KMS-11 (cell line): ENCODE measurements at regions not wholly inside any gene's neighbourhood (a gene's known extent, or its start where the extent isn't known, plus 50 kb on each side); places are given as distances from the start of the nearest gene placed in this dataset.

Source experiments
- H2AFZ ChIP-seq: fragments of 200-600 bp; sonication (generic); 2 replicates; pipeline ENCODE4 v1.6.1; 2016; ENCODE audit warnings: antibody characterized with exemption, mixed run types, low read depth
- H3K27ac ChIP-seq: fragments of 200-600 bp; sonication (generic); 2 replicates; pipeline ENCODE4 v1.6.1; 2016; ENCODE audit warnings: mild to moderate bottlenecking, mixed run types
- H3K27me3 ChIP-seq: fragments of 200-600 bp; sonication (generic); 2 replicates; pipeline ENCODE4 v1.6.1; 2017; ENCODE audit warnings: mild to moderate bottlenecking, low read depth, mixed run types, moderate library complexity; ENCODE audit not compliant: insufficient read depth
- H3K36me3 ChIP-seq: fragments of 200-600 bp; sonication (generic); 2 replicates; pipeline ENCODE4 v1.6.1; 2017; ENCODE audit warnings: mild to moderate bottlenecking, mixed run types; ENCODE audit not compliant: insufficient read depth
- H3K4me1 ChIP-seq: fragments of 200-600 bp; sonication (generic); 2 replicates; pipeline ENCODE4 v1.6.1; 2016; ENCODE audit warnings: mild to moderate bottlenecking, low read depth, mixed run types; ENCODE audit not compliant: poor library complexity, severe bottlenecking
- H3K4me2 ChIP-seq: fragments of 200-600 bp; sonication (generic); 2 replicates; pipeline ENCODE4 v1.7.0; 2016; ENCODE audit warnings: mild to moderate bottlenecking, mixed run types
- H3K4me3 ChIP-seq: fragments of 200-600 bp; sonication (generic); IDR thresholded peaks from 2 replicates; pipeline ENCODE4 v1.6.1; 2017; ENCODE audit warnings: low read depth, low read length, mixed read lengths; ENCODE audit not compliant: insufficient read depth
- H3K79me2 ChIP-seq: fragments of 200-600 bp; sonication (generic); 2 replicates; pipeline ENCODE4 v1.6.1; 2016; ENCODE audit warnings: low read depth, mixed run types; ENCODE audit not compliant: insufficient read depth
- H3K9ac ChIP-seq: fragments of 200-600 bp; sonication (generic); 2 replicates; pipeline ENCODE4 v1.6.1; 2016; ENCODE audit warnings: mild to moderate bottlenecking, mixed run types
- H4K20me1 ChIP-seq: fragments of 200-600 bp; sonication (generic); 2 replicates; pipeline ENCODE4 v1.6.1; 2016; ENCODE audit warnings: mild to moderate bottlenecking, mixed run types; ENCODE audit not compliant: insufficient read depth
- TF ChIP-seq, protein P1 (sequence below): fragments of 200-600 bp; sonication (generic); conservative IDR thresholded peaks from 2 replicates; pipeline ENCODE4 v1.6.1; 2017; ENCODE audit warnings: low read depth, mild to moderate bottlenecking, antibody characterized with exemption, low read length, moderate library complexity, mixed read lengths

DNA sequence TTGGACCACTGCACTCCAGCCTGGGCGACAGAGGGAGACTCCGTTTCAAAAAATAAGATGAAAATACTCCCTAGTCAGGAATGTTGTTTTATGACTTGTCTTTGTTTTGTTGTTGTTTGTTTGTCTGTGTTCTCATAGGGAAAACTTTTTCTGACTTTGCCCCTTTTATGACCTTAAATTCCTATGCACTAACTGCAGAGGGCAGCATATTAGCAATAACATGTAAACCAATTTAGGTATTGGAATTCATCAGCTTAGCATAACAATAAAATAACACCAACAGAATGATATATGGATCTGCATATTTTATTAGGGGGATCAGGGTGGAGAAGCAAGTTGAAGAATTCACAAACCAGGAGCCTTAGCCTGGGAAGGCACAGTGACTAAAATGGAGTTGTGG lies 631.5 kb downstream of the SUCLG1 start:
- no peaks in the 10 kb centered on the region for H4K20me1 ChIP-seq
- TF ChIP-seq, protein P1, sequence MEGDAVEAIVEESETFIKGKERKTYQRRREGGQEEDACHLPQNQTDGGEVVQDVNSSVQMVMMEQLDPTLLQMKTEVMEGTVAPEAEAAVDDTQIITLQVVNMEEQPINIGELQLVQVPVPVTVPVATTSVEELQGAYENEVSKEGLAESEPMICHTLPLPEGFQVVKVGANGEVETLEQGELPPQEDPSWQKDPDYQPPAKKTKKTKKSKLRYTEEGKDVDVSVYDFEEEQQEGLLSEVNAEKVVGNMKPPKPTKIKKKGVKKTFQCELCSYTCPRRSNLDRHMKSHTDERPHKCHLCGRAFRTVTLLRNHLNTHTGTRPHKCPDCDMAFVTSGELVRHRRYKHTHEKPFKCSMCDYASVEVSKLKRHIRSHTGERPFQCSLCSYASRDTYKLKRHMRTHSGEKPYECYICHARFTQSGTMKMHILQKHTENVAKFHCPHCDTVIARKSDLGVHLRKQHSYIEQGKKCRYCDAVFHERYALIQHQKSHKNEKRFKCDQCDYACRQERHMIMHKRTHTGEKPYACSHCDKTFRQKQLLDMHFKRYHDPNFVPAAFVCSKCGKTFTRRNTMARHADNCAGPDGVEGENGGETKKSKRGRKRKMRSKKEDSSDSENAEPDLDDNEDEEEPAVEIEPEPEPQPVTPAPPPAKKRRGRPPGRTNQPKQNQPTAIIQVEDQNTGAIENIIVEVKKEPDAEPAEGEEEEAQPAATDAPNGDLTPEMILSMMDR = no peak
- H3K4me2 ChIP-seq = no peak overlapping the region
- no peak overlapping the region for H3K9ac ChIP-seq
- H3K4me3 ChIP-seq = no peak overlapping the region
- no peaks in the 10 kb centered on the region for H3K4me1 ChIP-seq
- H3K27me3 ChIP-seq = no peaks in the 10 kb centered on the region
- H2AFZ ChIP-seq = no peak overlapping the region
- no peaks in the 10 kb centered on the region for H3K79me2 ChIP-seq
- no peaks in the 10 kb centered on the region for H3K36me3 ChIP-seq
- H3K27ac ChIP-seq = no peak overlapping the region

DNA sequence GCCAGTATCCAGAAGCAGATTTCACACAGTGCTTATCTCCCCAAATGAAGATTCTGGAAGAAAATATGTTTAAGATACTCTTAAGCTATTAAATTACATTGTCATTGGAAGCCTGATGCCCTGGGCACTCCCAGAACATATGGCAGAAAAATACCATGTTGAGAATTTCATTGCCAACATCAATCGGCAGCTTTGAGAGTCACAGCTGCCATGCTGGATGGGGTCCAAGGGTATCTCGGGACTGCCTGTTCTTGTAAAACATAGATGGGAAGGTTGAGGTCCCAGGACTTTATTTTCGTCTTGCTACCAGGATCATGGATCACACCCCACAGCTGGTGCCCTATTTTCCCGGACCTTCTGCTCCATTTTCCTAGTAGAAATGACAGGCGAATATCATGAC lies 632.5 kb downstream of the SUCLG1 start:
- H2AFZ ChIP-seq = no peak overlapping the region
- H3K27ac ChIP-seq = no peak overlapping the region
- H4K20me1 ChIP-seq = no peaks in the 10 kb centered on the region
- no peak overlapping the region for H3K9ac ChIP-seq
- H3K4me1 ChIP-seq = no peaks in the 10 kb centered on the region
- TF ChIP-seq, protein P1 = no peak
- no peak overlapping the region for H3K4me2 ChIP-seq
- no peak overlapping the region for H3K4me3 ChIP-seq
- no peaks in the 10 kb centered on the region for H3K79me2 ChIP-seq
- H3K36me3 ChIP-seq = no peaks in the 10 kb centered on the region
- no peaks in the 10 kb centered on the region for H3K27me3 ChIP-seq

DNA sequence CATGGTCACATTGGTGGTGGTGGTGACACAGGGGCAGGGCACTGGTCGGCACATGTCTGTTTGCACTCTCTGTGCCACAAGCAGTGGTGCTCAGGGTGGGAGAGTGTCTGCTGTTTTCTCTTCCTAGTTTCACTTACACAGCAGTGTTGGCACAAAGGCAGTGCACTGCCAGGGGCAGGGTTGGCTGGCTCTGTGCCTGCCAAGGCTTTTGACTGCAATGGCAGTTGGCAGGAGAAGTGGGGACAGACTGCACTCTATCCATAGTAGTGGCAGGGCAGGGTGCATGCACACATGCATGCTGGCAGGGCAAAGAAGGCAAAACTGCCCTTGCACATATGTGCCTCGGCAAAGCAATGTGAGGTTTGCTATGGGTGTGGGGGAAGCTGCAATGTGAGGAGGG lies 635.9 kb downstream of the SUCLG1 start:
- no peak overlapping the region for H3K27ac ChIP-seq
- no peaks in the 10 kb centered on the region for H3K27me3 ChIP-seq
- H2AFZ ChIP-seq = no peak overlapping the region
- H3K36me3 ChIP-seq = no peaks in the 10 kb centered on the region
- no peak overlapping the region for H3K4me2 ChIP-seq
- no peak overlapping the region for H3K9ac ChIP-seq
- H3K4me3 ChIP-seq = no peak overlapping the region
- TF ChIP-seq, protein P1 = no peak
- no peaks in the 10 kb centered on the region for H3K79me2 ChIP-seq
- H4K20me1 ChIP-seq = no peaks in the 10 kb centered on the region
- no peaks in the 10 kb centered on the region for H3K4me1 ChIP-seq

DNA sequence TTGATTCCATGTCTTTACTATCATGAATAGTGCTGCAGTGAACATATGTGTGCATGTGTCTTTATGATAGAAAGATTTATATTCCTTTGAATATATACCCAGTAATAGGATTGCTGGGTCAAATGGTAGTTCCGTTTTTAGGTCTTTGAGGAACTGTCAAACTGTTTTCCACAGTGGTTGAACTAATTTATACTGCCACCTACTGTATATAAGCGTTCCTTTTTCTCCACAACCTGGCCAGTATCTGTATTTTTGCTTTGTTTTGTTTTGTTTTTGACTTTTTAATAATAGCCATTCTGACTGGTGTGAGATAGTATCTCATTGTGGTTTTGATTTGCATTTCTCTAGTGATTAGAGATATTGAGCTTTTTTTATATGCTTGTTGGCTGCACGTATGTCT lies 641.6 kb downstream of the SUCLG1 start:
- Histone ChIP-seq H3K4me3 (no peak overlapping the region), H3K79me2 (no peaks in the 10 kb centered on the region), H3K9ac (no peak overlapping the region), H3K4me2 (no peak overlapping the region), H3K27ac (no peak overlapping the region), H3K36me3 (no peaks in the 10 kb centered on the region), H3K4me1 (no peaks in the 10 kb centered on the region), H3K27me3 (no peaks in the 10 kb centered on the region), H4K20me1 (no peaks in the 10 kb centered on the region), H2AFZ (no peak overlapping the region)
- TF ChIP-seq, protein P1 = peak; percentile 38

DNA sequence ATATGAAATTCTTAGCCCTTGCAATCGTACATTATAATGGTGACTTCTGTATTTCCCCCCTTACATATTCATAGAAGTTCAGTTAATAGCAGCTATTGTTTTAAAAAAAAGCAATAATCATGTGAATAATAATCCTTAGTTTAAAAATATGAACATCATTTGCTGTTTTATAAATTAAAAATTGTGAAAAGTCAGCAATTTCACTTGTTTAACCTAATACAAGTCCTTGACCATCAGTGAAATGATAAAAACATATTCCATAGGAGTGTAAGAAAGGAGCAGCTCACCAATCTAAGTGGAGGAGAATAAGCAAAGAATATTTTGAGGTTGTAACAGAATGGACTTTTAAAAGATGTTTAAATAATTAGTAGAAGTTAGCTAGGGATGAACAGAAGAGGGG lies 650.2 kb downstream of the SUCLG1 start:
- no peak overlapping the region for H3K9ac ChIP-seq
- no peaks in the 10 kb centered on the region for H3K4me1 ChIP-seq
- no peak overlapping the region for H3K4me2 ChIP-seq
- no peaks in the 10 kb centered on the region for H4K20me1 ChIP-seq
- H3K27ac ChIP-seq = no peak overlapping the region
- no peak overlapping the region for H2AFZ ChIP-seq
- no peaks in the 10 kb centered on the region for H3K79me2 ChIP-seq
- no peak overlapping the region for H3K4me3 ChIP-seq
- H3K27me3 ChIP-seq = no peaks in the 10 kb centered on the region
- TF ChIP-seq, protein P1 = no peak
- H3K36me3 ChIP-seq = no peaks in the 10 kb centered on the region
